AG04450 (cell line): ENCODE measurements at regions not wholly inside any gene's neighbourhood (a gene's known extent, or its start where the extent isn't known, plus 50 kb on each side); places are given as distances from the start of the nearest gene placed in this dataset.
"Not testable (repeated sequence)": the region's sequence is repeated elsewhere in the genome, so short reads cannot be mapped to it uniquely, and the experiment has no call there.

Experiments used
- CTCF ChIA-PET: fragments of 300-600, 350-600 bp; formaldehyde crosslinking; extraction: SDS; loops from one replicate; lab custom pipeline; 2022; ENCODE audit warnings: antibody characterized with exemption, inconsistent platforms; lab: Charles Lee
- POLR2A ChIA-PET: fragments of 350-600 bp; formaldehyde crosslinking; extraction: SDS; loops from one replicate; lab custom pipeline; 2021; ENCODE audit warnings: antibody characterized with exemption, inconsistent platforms; lab: Yijun Ruan, JAX
- DNase-seq: peaks from one replicate; pipeline ENCODE4 v3.0.0-alpha.2; 2011; ENCODE audit warnings: low read depth, low spot score
- H3K27ac ChIP-seq: one replicate; pipeline ENCODE4 v1.5.1; 2012; ENCODE audit warnings: low read depth, low read length, control low read depth
- H3K27me3 ChIP-seq: one replicate; pipeline ENCODE4 v1.6.0; 2012; ENCODE audit warnings: low read length; ENCODE audit not compliant: control insufficient read depth, insufficient read depth
- H3K4me3 ChIP-seq: 2 replicates; pipeline ENCODE4 v1.5.1; 2011; ENCODE audit warnings: mild to moderate bottlenecking, low read depth, low read length, control low read depth
- H3K9me3 ChIP-seq: 2 replicates; pipeline ENCODE4 v1.5.1; 2012; ENCODE audit warnings: low read length; ENCODE audit not compliant: control insufficient read depth, insufficient read depth
- TF ChIP-seq, protein P1 (sequence below): IDR thresholded peaks from 2 replicates; pipeline ENCODE4 v1.5.1; 2011; ENCODE audit warnings: low read depth, low read length, control low read depth, inconsistent platforms

GRCh38 chr12:114500775-114501473 is 95.0 kb upstream of the TBX5 start:
- no peak for DNase-seq
- no peak overlapping the region for H3K4me3 ChIP-seq
- TF ChIP-seq, protein P1, sequence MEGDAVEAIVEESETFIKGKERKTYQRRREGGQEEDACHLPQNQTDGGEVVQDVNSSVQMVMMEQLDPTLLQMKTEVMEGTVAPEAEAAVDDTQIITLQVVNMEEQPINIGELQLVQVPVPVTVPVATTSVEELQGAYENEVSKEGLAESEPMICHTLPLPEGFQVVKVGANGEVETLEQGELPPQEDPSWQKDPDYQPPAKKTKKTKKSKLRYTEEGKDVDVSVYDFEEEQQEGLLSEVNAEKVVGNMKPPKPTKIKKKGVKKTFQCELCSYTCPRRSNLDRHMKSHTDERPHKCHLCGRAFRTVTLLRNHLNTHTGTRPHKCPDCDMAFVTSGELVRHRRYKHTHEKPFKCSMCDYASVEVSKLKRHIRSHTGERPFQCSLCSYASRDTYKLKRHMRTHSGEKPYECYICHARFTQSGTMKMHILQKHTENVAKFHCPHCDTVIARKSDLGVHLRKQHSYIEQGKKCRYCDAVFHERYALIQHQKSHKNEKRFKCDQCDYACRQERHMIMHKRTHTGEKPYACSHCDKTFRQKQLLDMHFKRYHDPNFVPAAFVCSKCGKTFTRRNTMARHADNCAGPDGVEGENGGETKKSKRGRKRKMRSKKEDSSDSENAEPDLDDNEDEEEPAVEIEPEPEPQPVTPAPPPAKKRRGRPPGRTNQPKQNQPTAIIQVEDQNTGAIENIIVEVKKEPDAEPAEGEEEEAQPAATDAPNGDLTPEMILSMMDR, result no peak
- CTCF ChIA-PET, result interaction anchor here (3.1 to 5.5 kb wide), 2 partner anchors 7 to 520 kb away, joined by 12 to 30 read pairs; no protein-coding TSS in a partner anchor
- no peaks in the 10 kb centered on the region for H3K9me3 ChIP-seq
- H3K27me3 ChIP-seq, result peaks cover 11% of the 10 kb centered on the region
- POLR2A ChIA-PET, result no interaction called here
- H3K27ac ChIP-seq, result no peak overlapping the region

- H3K9me3 ChIP-seq, result no peaks in the 10 kb centered on the region
- TF ChIP-seq, protein P1, result no peak
- no peak overlapping the region for H3K4me3 ChIP-seq
- H3K27me3 ChIP-seq, result peaks cover 11% of the 10 kb centered on the region
- CTCF ChIA-PET, result interaction anchor here (0.7 to 5.5 kb wide), 4 partner anchors 8 to 533 kb away, joined by 3 to 30 read pairs (median 5); partner anchors contain the start of gene RBM19
- DNase-seq, result no peak
- POLR2A ChIA-PET, result no interaction called here
- no peak overlapping the region for H3K27ac ChIP-seq
Measured at GRCh38 chr12:114500131-114500530, 94.2 kb upstream of the TBX5 start.

DNA sequence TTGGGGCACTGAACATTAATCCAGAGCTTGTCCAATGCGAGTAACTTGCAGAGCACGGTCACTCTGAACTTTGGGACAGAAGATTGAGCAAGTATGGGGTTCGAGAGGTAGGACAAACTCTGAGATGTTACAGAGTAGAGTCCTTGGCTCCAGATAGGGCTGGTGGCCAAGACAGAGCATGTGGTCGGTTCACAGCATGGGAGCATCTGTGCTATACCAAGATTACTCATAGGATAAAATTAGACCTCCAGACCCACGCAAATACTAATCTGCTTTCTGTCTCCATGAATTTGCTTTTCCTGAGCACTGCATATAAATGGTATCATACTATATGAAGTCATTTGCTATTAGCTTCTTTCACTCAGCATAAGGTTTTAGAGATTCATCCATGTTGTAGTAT is 93.4 kb upstream of the TBX5 start:
- CTCF ChIA-PET, result interaction anchor here (0.6 to 5.5 kb wide), 4 partner anchors 9 to 533 kb away, joined by 5 to 30 read pairs (median 6); partner anchors contain the start of gene RBM19
- POLR2A ChIA-PET, result no interaction called here

DNA sequence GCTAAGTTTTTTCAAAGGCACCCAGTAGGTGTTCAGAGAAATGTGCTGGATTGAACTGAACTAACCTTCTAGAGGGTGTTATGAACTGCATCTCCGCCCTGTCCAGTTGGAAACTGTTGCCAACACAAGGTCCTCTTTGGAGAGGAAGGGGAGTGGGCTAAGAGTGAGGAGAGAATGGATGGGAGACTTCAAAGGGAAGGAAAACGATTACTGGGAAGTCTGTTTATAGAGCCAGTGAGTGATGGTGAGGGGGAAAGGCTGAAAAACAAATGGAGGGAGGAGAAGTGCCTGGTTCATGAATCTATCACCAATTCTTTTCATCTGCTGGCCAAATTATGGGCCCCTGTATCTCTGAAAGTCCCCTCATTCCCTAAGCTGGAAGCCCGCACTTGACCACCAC is 86.0 kb upstream of the TBX5 start:
- ChIA-PET POLR2A (no interaction called here), CTCF (interaction anchor here (1.0 to 2.2 kb wide), 2 partner anchors 14 to 511 kb away, joined by 3 to 5 read pairs; no protein-coding TSS in a partner anchor)
- TF ChIP-seq, protein P1, result no peak
- H3K27ac ChIP-seq, result no peak overlapping the region
- DNase-seq, result no peak
- H3K9me3 ChIP-seq, result no peaks in the 10 kb centered on the region
- no peak overlapping the region for H3K4me3 ChIP-seq
- peaks cover 36% of the 10 kb centered on the region for H3K27me3 ChIP-seq

More for the DNA sequence above, 93.4 kb upstream of the TBX5 start:
- H3K9me3 ChIP-seq, result no peaks in the 10 kb centered on the region
- DNase-seq, result no peak
- no peak overlapping the region for H3K27ac ChIP-seq
- TF ChIP-seq, protein P1, result no peak
- peaks cover 18% of the 10 kb centered on the region for H3K27me3 ChIP-seq
- no peak overlapping the region for H3K4me3 ChIP-seq

- POLR2A ChIA-PET, H3K9me3 ChIP-seq, DNase-seq, CTCF ChIA-PET, H3K27ac ChIP-seq, H3K4me3 ChIP-seq: not testable (repeated sequence)
- peaks cover 43% of the 10 kb centered on the region for H3K27me3 ChIP-seq
Measured at GRCh38 chr12:114484822-114485459, 79.0 kb upstream of the TBX5 start.
